ENCODE measurements at regions not wholly inside any gene's neighbourhood (a gene's known extent, or its start where the extent isn't known, plus 50 kb on each side); places are given as distances from the start of the nearest gene placed in this dataset.

DNA sequence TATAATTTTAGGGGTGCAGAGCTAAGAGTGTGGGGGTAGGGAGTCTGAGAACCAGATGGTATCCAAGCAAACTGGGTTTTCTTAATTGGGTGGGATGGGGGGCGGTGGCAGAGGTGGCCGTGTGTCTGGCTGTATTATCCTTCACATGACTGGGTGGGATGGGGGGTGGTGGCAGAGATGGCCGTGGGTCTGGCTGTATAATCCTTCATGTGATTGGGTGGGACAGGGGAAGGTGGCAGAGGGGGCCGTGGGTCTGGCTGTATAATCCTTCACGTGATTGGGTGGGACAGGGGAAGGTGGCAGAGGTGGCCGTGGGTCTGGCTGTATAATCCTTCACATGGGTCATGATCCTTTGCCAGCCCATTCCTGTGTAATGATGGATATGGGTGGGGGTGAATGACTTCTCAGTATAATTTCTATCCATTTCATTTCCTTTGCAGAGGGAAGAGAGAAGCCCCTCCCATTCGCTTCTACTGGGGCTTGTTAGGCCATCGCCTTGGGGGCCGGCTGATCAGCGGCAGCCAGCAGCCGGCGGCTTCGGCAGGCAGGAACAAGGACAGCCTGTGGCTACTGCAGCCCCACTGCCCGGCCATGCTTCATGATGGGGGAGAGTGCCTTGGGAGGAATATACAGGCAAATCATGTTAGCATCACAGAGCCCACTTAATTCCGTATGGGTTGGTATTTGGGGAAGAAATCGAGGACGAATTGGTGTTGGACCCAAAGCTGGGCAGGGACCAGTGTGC lies 179.6 kb upstream of the MKI67 start:
- Mint-ChIP-seq H3K27ac (no peak overlapping the region), H3K4me3 (no peak overlapping the region), H3K36me3 (ENCODE audit: low read depth) (peaks cover 4% of the 10 kb centered on the region), H3K9me3 (peaks cover 29% of the 10 kb centered on the region), H3K27me3 (ENCODE audit: low read depth) (peaks cover 21% of the 10 kb centered on the region), H3K4me1 (peaks cover 30% of the 10 kb centered on the region)
- no peak for TF ChIP-seq CTCF (IDR thresholded peaks at IDR 0.05; ENCODE audit: unreplicated experiment in 3 of 3)

- Mint-ChIP-seq H3K36me3 (ENCODE audit: low read depth) (no peaks in the 10 kb centered on the region), H3K27ac (no peak overlapping the region), H3K9me3 (peaks cover 22% of the 10 kb centered on the region), H3K4me1 (peaks cover 33% of the 10 kb centered on the region), H3K4me3 (no peak overlapping the region), H3K27me3 (ENCODE audit: low read depth) (peaks cover 21% of the 10 kb centered on the region)
- TF ChIP-seq CTCF (IDR thresholded peaks at IDR 0.05; ENCODE audit: unreplicated experiment in 3 of 3), result no peak
Observed at GRCh38 chr10:128306535-128306934, 180.3 kb upstream of the MKI67 start.

- Mint-ChIP-seq H3K9me3 (peaks cover 19% of the 10 kb centered on the region), H3K4me1 (peaks cover 38% of the 10 kb centered on the region), H3K4me3 (no peak overlapping the region), H3K36me3 (ENCODE audit: low read depth) (no peaks in the 10 kb centered on the region), H3K27ac (no peak overlapping the region), H3K27me3 (ENCODE audit: low read depth) (peaks cover 21% of the 10 kb centered on the region)
- no peak for TF ChIP-seq CTCF (IDR thresholded peaks at IDR 0.05; ENCODE audit: unreplicated experiment in 3 of 3)
Observed at GRCh38 chr10:128306966-128307365, 180.7 kb upstream of the MKI67 start.

- no peaks in the 10 kb centered on the region for H3K36me3 Mint-ChIP-seq (ENCODE audit: low read depth)
- H3K27ac Mint-ChIP-seq, result no peak overlapping the region
- no peak for TF ChIP-seq CTCF (IDR thresholded peaks at IDR 0.05; ENCODE audit: unreplicated experiment in 3 of 3)
- H3K4me3 Mint-ChIP-seq, result no peak overlapping the region
- H3K4me1 Mint-ChIP-seq, result peaks cover 46% of the 10 kb centered on the region
- H3K9me3 Mint-ChIP-seq, result peaks cover 15% of the 10 kb centered on the region
- H3K27me3 Mint-ChIP-seq (ENCODE audit: low read depth), result peaks cover 20% of the 10 kb centered on the region
Observed at GRCh38 chr10:128307820-128308219, 181.6 kb upstream of the MKI67 start.

DNA sequence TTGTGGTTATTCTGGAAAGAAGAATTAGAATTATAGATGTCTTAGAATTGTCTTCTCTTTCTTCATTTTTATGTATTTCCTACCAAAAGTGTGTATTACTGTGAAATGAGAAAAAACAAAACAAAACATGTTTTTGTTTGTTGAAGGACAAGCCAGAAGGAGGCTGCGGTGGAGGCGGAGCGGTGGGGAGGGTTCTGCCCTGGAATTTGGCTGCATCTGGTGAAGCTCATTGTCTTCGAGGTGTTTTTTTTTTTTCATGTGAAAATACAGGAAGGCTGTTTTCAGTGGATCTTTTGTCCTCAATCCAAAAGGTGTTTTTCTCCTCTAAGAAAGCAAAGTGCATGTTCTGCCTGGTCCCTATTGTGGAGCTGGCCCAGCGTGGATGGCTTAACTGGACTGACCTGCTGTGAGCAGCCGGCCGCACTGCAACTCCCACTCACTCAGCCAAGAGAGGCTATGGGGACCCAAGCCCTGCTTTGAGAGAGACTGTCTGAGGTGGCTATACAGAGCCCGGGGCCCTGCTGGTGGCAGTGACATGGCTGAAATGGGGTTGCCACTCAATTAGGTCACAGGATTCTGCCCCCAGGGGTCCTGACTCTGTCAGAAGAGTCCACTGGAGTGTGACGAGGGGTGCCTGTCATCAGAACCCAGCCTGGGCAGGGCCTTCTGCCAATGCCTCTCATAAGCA lies 184.9 kb upstream of the MKI67 start:
- Mint-ChIP-seq H3K36me3 (ENCODE audit: low read depth) (no peaks in the 10 kb centered on the region), H3K4me3 (no peak overlapping the region), H3K27ac (peak overlapping the region in 1 of 3 experiments; percentile 9), H3K4me1 (peaks cover 70% of the 10 kb centered on the region), H3K27me3 (ENCODE audit: low read depth) (peaks cover 21% of the 10 kb centered on the region), H3K9me3 (no peaks in the 10 kb centered on the region)
- no peak for TF ChIP-seq CTCF (IDR thresholded peaks at IDR 0.05; ENCODE audit: unreplicated experiment in 3 of 3)
